Activated CD8-positive, alpha-beta T cell treated with anti-CD3 and anti-CD28 coated beads for 36 hours (primary cell): ENCODE measurements at regions not wholly inside any gene's neighbourhood (a gene's known extent, or its start where the extent isn't known, plus 50 kb on each side); places are given as distances from the start of the nearest gene placed in this dataset.

ENCODE experiments used
- ATAC-seq: fragments of 200-7000 bp; cut with Tn5 transposase; one replicate; pipeline ENCODE4 v1.10.0; 2021; ENCODE audit warnings: mild to moderate bottlenecking, moderate library complexity
- CTCF ChIA-PET: fragments of 350-600 bp; sonication (Branson Sonifier 250); formaldehyde crosslinking; loops from one replicate; lab custom pipeline; 2021; ENCODE audit warnings: antibody characterized with exemption; lab: Charles Lee
- POLR2A ChIA-PET: fragments of 350-600 bp; sonication (Branson Sonifier 250); formaldehyde crosslinking; loops from one replicate; lab custom pipeline; 2021; ENCODE audit warnings: antibody characterized with exemption; lab: Charles Lee
- DNase-seq: peaks from one replicate; pipeline ENCODE4 v3.0.0-alpha.2; 2020
- H3K27ac Mint-ChIP-seq: one replicate; pipeline ENCODE4 v1.8.0; 2021; ENCODE audit warnings: mild to moderate bottlenecking, mixed read lengths
- H3K27me3 Mint-ChIP-seq: one replicate; pipeline ENCODE4 v1.8.0; 2021; ENCODE audit warnings: mixed read lengths
- H3K36me3 Mint-ChIP-seq: one replicate; pipeline ENCODE4 v1.8.0; 2021; ENCODE audit warnings: low read depth, mixed read lengths
- H3K4me1 Mint-ChIP-seq: one replicate; pipeline ENCODE4 v1.8.0; 2021; ENCODE audit warnings: low read depth, mixed read lengths
- H3K4me3 Mint-ChIP-seq: one replicate; pipeline ENCODE4 v1.8.0; 2021; ENCODE audit warnings: mild to moderate bottlenecking, moderate library complexity, mixed read lengths
- H3K9me3 Mint-ChIP-seq: one replicate; pipeline ENCODE4 v1.8.0; 2021; ENCODE audit warnings: mixed read lengths
- CTCF ChIP-seq: fragments of 200-600 bp; IDR thresholded peaks from one replicate; pipeline ENCODE4 v1.8.0; 2022; ENCODE audit warnings: antibody characterized with exemption, mild to moderate bottlenecking
- intact Hi-C: fragments of 100-400 bp; cut with micrococcal nuclease; formaldehyde crosslinking; loops from one replicate; pipeline ENCODE4 v1.10.0; 2022

- POLR2A ChIA-PET, result no interaction called here
These were observed 1134.4 kb upstream of the TSPY4 start for GRCh38 chrY:8202837-8203236.

GRCh38 chrY:8241144-8241543 is 1096.1 kb upstream of the TSPY4 start:
- TF ChIP-seq CTCF, result no peak
- DNase-seq (peak; percentile 1), ATAC-seq (no peak)
- Mint-ChIP-seq H3K4me1 (no peaks in the 10 kb centered on the region), H3K9me3 (no peaks in the 10 kb centered on the region), H3K27me3 (no peaks in the 10 kb centered on the region), H3K27ac (no peak overlapping the region), H3K4me3 (no peak overlapping the region), H3K36me3 (no peaks in the 10 kb centered on the region)
- ChIA-PET CTCF (no interaction called here), POLR2A (no interaction called here)
- intact Hi-C loops, result no loop called here

More at GRCh38 chrY:8202837-8203236, 1134.4 kb upstream of the TSPY4 start:
- peaks cover 3% of the 10 kb centered on the region for H3K9me3 Mint-ChIP-seq
- ATAC-seq (no peak), DNase-seq (no peak)
- H3K4me1 Mint-ChIP-seq, result no peaks in the 10 kb centered on the region
- no peak overlapping the region for H3K4me3 Mint-ChIP-seq
- H3K36me3 Mint-ChIP-seq, result no peaks in the 10 kb centered on the region
- H3K27me3 Mint-ChIP-seq, result no peaks in the 10 kb centered on the region
- CTCF ChIA-PET, result no interaction called here
- intact Hi-C loops, result no loop called here
- TF ChIP-seq CTCF, result no peak
- no peak overlapping the region for H3K27ac Mint-ChIP-seq

GRCh38 chrY:8273807-8274206 is 1063.5 kb upstream of the TSPY4 start:
- ATAC-seq (peak; percentile 42), DNase-seq (no peak)
- ChIA-PET POLR2A (no interaction called here), CTCF (no interaction called here)
- Mint-ChIP-seq H3K27ac (no peak overlapping the region), H3K4me3 (no peak overlapping the region), H3K27me3 (no peaks in the 10 kb centered on the region), H3K9me3 (no peaks in the 10 kb centered on the region), H3K4me1 (no peaks in the 10 kb centered on the region), H3K36me3 (no peaks in the 10 kb centered on the region)
- intact Hi-C loops, result no loop called here
- no peak for TF ChIP-seq CTCF

- Mint-ChIP-seq H3K36me3 (no peaks in the 10 kb centered on the region), H3K4me3 (no peak overlapping the region), H3K27me3 (no peaks in the 10 kb centered on the region), H3K9me3 (no peaks in the 10 kb centered on the region), H3K27ac (no peak overlapping the region), H3K4me1 (no peaks in the 10 kb centered on the region)
- ATAC-seq (no peak), DNase-seq (no peak)
- intact Hi-C loops, result no loop called here
- TF ChIP-seq CTCF, result no peak
- POLR2A ChIA-PET, result no interaction called here
- CTCF ChIA-PET, result no interaction called here
These were observed 1032.2 kb upstream of the TSPY4 start for GRCh38 chrY:8305021-8305420.

- POLR2A ChIA-PET, result no interaction called here
- H3K9me3 Mint-ChIP-seq, result no peaks in the 10 kb centered on the region
- H3K4me3 Mint-ChIP-seq, result no peak overlapping the region
- no peaks in the 10 kb centered on the region for H3K36me3 Mint-ChIP-seq
- DNase-seq (no peak), ATAC-seq (no peak)
- CTCF ChIA-PET, result no interaction called here
- no peak overlapping the region for H3K27ac Mint-ChIP-seq
- no peaks in the 10 kb centered on the region for H3K4me1 Mint-ChIP-seq
- no peak for TF ChIP-seq CTCF
- H3K27me3 Mint-ChIP-seq, result no peaks in the 10 kb centered on the region
- intact Hi-C loops, result no loop called here
These were observed 1013.2 kb upstream of the TSPY4 start for GRCh38 chrY:8324113-8324512.
